Aorta (tissue), 5 donors: ENCODE measurements at regions not wholly inside any gene's neighbourhood (a gene's known extent, or its start where the extent isn't known, plus 50 kb on each side); places are given as distances from the start of the nearest gene placed in this dataset.

Experiments
- ATAC-seq: fragments of 200-7000 bp; cut with Tn5 transposase; one replicate; pipeline ENCODE4 v1.9.1; 2022; ENCODE audit warnings: moderate library complexity; ENCODE audit not compliant: low FRiP score
- DNase-seq, 2 donors: peaks; one replicate each; pipeline ENCODE4 v3.0.0-alpha.2; 2020
- H3K27ac ChIP-seq, 2 donors: one replicate each; pipeline ENCODE4 v1.5.1; 2013; ENCODE audit warnings: low read length in 2 of 2, mild to moderate bottlenecking in 2 of 2, moderate library complexity in 2 of 2, control low read depth in 1 of 2, inconsistent platforms in 1 of 2, low read depth in 1 of 2
- H3K27me3 ChIP-seq, 2 donors: one replicate each; pipeline ENCODE4 v1.6.1; 2013; ENCODE audit warnings: control low read depth in 1 of 2, low read length in 1 of 2, mild to moderate bottlenecking in 1 of 2, moderate library complexity in 1 of 2; ENCODE audit not compliant: insufficient read depth in 2 of 2, control insufficient read depth in 1 of 2
- H3K36me3 ChIP-seq, 2 donors: one replicate each; pipeline ENCODE4 v1.6.1; 2013; ENCODE audit warnings: control low read depth in 1 of 2, low read length in 1 of 2, mild to moderate bottlenecking in 1 of 2; ENCODE audit not compliant: insufficient read depth in 2 of 2, control insufficient read depth in 1 of 2
- H3K4me1 ChIP-seq, 2 donors: one replicate each; pipeline ENCODE4 v1.6.1; 2013; ENCODE audit warnings: low read length in 2 of 2, control low read depth in 1 of 2, mild to moderate bottlenecking in 1 of 2, moderate library complexity in 1 of 2; ENCODE audit not compliant: insufficient read depth in 2 of 2, control insufficient read depth in 1 of 2
- H3K4me3 ChIP-seq, 2 donors: one replicate each; pipeline ENCODE4 v1.5.1; 2013; ENCODE audit warnings: low read length in 2 of 2, control low read depth in 1 of 2, mild to moderate bottlenecking in 1 of 2
- H3K9me3 ChIP-seq: one replicate; pipeline ENCODE4 v1.6.1; 2013; ENCODE audit warnings: mild to moderate bottlenecking, low read length; ENCODE audit not compliant: control insufficient read depth
- WGBS, 2 donors: extraction: QIAGEN DNeasy Blood & Tissue Kit; methylation state at CpG; one replicate each; pipeline ENCODE4 v1.1.7; 2013; 5-methylcytosine and 5-hydroxymethylcytosine counted together
- intact Hi-C, 2 donors: fragments of 100-400 bp; cut with DNase I; formaldehyde crosslinking; loops; one replicate each; pipeline versions ENCODE4 v1.14.2 to v1.15.0; 2022
- donor health status: healthy with polysubstance abuse.
- donor health status: Bipolar disorder and iron deficiency.
- donor health status: DM: no; HTN: no; CAD: no.
- donor health status: DM: no; HTN: no; CAD: no.
- donor health status: DM: yes; HTN: yes; CAD: no.

DNA sequence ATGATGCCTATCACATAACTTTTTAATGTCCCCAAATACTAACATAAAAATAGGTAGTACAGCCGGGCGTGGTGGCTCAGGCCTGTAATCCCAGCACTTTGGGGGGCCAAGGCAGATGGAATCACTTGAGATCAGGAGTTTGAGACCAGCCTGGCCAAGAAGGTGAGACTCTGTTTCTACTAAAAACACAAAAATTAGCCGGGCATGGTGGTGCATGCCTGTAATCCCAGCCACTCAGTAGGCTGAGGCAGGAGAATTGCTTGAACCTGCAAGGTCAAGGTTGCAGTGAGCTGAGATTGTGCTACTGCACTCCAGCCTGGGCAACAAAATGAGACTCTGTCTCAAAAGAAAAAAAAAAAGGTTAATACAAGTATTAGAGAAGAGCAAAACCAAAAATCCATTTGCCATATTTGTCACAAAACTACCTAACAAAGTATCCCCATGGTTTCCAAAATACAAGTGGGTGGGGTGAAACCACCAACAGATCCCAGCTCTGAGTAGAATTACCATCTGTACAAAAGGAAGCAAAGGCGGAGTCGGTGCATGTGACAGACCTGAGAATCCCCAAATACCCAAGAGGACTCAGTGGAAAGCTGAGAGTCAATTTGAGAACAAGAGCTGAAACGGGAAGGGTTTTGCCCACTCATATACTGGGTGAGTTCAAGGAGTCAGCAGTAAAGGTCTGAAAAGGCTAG, 113.2 kb downstream of the TOMM20 start:
- Histone ChIP-seq H3K36me3 (no peaks in the 10 kb centered on the region), H3K4me3 (no peak overlapping the region), H3K9me3 (peaks cover 4% of the 10 kb centered on the region), H3K27ac (no peak overlapping the region), H3K27me3 (no peaks in the 10 kb centered on the region), H3K4me1 (no peaks in the 10 kb centered on the region)
- DNase-seq (no peak), ATAC-seq (no peak)
- intact Hi-C loops = no loop called here
- 93% methylated on average over 6 of the region's 6 CpGs for WGBS, 2 donors

GRCh38 chr1:235014756-235015155, 113.9 kb downstream of the TOMM20 start:
- WGBS, 2 donors = 97% methylated on average over 2 of the region's 2 CpGs
- H3K4me3 ChIP-seq = no peak overlapping the region
- intact Hi-C loops = loop anchor here in 1 of 2 donors (5.0 kb wide), 1 partner anchor 43 kb away; no protein-coding TSS in a partner anchor
- DNase-seq (no peak), ATAC-seq (no peak)
- peaks cover 4% of the 10 kb centered on the region for H3K9me3 ChIP-seq
- no peak overlapping the region for H3K27ac ChIP-seq
- H3K36me3 ChIP-seq = no peaks in the 10 kb centered on the region
- H3K27me3 ChIP-seq = no peaks in the 10 kb centered on the region
- no peaks in the 10 kb centered on the region for H3K4me1 ChIP-seq

DNA sequence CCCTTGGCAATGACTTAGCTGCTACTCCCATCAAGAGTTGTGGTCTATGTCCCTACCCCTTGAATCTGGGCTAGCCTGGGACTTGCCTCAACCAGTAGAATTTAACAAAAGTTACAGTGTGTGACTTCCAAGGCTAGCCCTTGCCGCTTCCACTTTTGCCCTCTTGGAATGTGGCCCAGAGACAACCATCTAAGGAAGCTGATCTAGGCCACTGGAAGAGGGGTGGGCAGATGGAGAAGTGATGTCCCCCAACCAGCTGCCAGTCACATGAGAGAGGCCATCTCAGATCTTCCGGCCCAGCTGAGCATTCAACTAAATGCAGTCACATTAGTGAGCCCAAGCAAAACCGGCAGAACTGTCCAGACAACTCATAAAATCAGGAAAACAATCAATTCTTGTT, 115.1 kb downstream of the TOMM20 start:
- no peak for DNase-seq
- Histone ChIP-seq H3K27ac (no peak overlapping the region), H3K9me3 (peaks cover 4% of the 10 kb centered on the region)

DNA sequence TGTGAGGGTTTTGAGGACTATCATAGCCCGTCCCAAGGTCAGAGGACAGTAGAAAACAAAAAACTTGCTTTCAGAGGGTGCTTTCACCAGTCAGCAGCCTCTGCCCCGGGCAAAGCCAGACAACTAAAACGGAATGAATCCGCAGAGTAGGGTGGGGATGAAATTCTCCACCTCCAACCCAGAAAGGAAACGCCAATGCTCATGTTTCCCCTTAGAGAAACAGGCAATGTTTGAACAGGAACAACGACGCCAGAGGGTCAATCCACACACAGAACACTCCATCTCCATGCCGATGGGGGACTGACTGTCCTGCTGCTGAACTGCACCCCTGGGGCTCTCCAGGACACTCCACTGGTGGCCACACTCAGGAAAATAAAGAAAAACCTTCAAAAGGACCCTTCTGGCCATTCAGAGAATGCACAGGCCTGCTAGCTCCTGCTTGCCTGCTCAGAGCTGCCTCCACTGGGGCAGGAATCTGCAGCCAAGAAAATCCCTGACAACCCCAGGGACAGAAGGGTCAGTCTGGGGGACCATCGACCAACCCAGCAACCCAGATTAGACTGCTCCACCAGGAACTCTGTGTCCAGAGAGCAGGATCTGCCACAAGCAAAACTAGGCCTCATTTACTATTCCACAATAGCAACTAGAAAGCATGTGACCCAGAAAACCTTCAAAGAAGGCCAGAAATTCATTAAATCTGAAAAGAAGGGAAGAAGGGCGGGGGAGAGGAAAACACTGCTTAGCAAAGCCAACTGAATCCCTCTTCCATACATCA, 116.0 kb downstream of the TOMM20 start:
- no peak for ATAC-seq
- WGBS, 2 donors = 83 to 90% methylated on average over 10 of the region's 10 CpGs
- Histone ChIP-seq H3K9me3 (no peaks in the 10 kb centered on the region), H3K27me3 (no peaks in the 10 kb centered on the region), H3K4me1 (no peaks in the 10 kb centered on the region), H3K36me3 (no peaks in the 10 kb centered on the region), H3K4me3 (no peak overlapping the region), H3K27ac (no peak overlapping the region)
- intact Hi-C loops = loop anchor here in 1 of 2 donors (5.0 kb wide), 1 partner anchor 45 kb away; no protein-coding TSS in a partner anchor
- DNase-seq = no peak

More for the DNA sequence above, 115.1 kb downstream of the TOMM20 start:
- Histone ChIP-seq H3K4me1 (no peaks in the 10 kb centered on the region), H3K27me3 (no peaks in the 10 kb centered on the region), H3K4me3 (no peak overlapping the region), H3K36me3 (no peaks in the 10 kb centered on the region)
- 95 to 98% methylated on average over 3 of the region's 3 CpGs for WGBS, 2 donors
- intact Hi-C loops = loop anchor here in 1 of 2 donors (5.0 kb wide), 1 partner anchor 44 kb away; no protein-coding TSS in a partner anchor
- no peak for ATAC-seq

- DNase-seq (peak; percentile 79 to 83), ATAC-seq (peak; percentile 52)
- intact Hi-C loops = loop anchor here in 1 of 2 donors (5.0 kb wide), 1 partner anchor 45 kb away; no protein-coding TSS in a partner anchor
- WGBS, 2 donors = 88 to 89% methylated on average over 22 of the region's 22 CpGs
- no peaks in the 10 kb centered on the region for H3K36me3 ChIP-seq
- H3K4me1 ChIP-seq = no peaks in the 10 kb centered on the region
- H3K9me3 ChIP-seq = no peaks in the 10 kb centered on the region
- H3K4me3 ChIP-seq = no peak overlapping the region
- no peaks in the 10 kb centered on the region for H3K27me3 ChIP-seq
- H3K27ac ChIP-seq = no peak overlapping the region
These were observed 116.8 kb downstream of the TOMM20 start for GRCh38 chr1:235011599-235012435.

DNA sequence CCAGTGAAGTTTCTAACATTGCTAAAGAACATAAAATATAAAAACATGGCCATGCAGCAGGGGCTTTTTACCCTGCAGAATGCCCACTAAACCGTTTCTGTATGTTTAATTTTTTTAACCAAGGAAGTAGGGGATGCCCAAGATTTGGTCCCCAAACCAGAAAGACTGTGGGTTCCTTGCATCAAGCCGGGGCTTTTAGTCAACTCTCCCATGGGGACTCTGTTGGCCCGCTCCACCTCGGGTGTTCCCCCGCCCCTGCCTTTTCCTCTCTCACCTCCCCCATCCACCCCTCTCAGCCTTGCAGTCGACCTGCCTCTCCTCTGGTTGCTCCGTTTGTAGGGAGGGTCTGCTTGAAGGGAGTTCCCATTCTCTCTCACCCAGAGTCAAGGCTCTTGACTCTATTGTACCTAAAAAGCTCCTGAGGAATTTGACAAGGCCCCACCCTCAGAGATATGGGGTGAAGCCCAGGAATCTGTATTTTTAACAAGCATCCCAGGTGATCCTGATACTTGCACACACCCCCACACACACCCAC, 117.5 kb downstream of the TOMM20 start:
- 77 to 86% methylated on average over 7 of the region's 7 CpGs for WGBS, 2 donors
- H3K9me3 ChIP-seq = no peaks in the 10 kb centered on the region
- H3K27me3 ChIP-seq = no peaks in the 10 kb centered on the region
- DNase-seq (no peak), ATAC-seq (no peak)
- no peaks in the 10 kb centered on the region for H3K4me1 ChIP-seq
- no peak overlapping the region for H3K4me3 ChIP-seq
- no peaks in the 10 kb centered on the region for H3K36me3 ChIP-seq
- intact Hi-C loops = loop anchor here in 1 of 2 donors (5.0 kb wide), 1 partner anchor 46 kb away; no protein-coding TSS in a partner anchor
- H3K27ac ChIP-seq = no peak overlapping the region

- H3K36me3 ChIP-seq = no peaks in the 10 kb centered on the region
- no peaks in the 10 kb centered on the region for H3K4me1 ChIP-seq
- no peaks in the 10 kb centered on the region for H3K27me3 ChIP-seq
- 97% methylated on average over 13 of the region's 13 CpGs for WGBS, 2 donors
- intact Hi-C loops = loop anchor here (5.0 kb wide), 2 partner anchors 33 to 48 kb away; no protein-coding TSS in a partner anchor
- no peaks in the 10 kb centered on the region for H3K9me3 ChIP-seq
- H3K27ac ChIP-seq = no peak overlapping the region
- ATAC-seq (no peak), DNase-seq (no peak)
- H3K4me3 ChIP-seq = no peak overlapping the region
These were observed 118.9 kb downstream of the TOMM20 start for GRCh38 chr1:235009561-235010306.
